Esophagus muscularis mucosa (tissue), 4 donors: ENCODE measurements at regions not wholly inside any gene's neighbourhood (a gene's known extent, or its start where the extent isn't known, plus 50 kb on each side); places are given as distances from the start of the nearest gene placed in this dataset.

Experiments used
- EP300 ChIP-seq: sonication (generic); formaldehyde crosslinking; IDR thresholded peaks from one replicate; pipeline ENCODE4 v1.6.1; 2017; ENCODE audit warnings: antibody characterized with exemption
- POLR2A ChIP-seq: fragments of 450-650 bp; IDR thresholded peaks from one replicate; pipeline ENCODE4 v1.6.1; 2017; ENCODE audit warnings: antibody characterized with exemption, moderate library complexity, mild to moderate bottlenecking, low read depth
- POLR2AphosphoS5 ChIP-seq, 2 donors: sonication (generic); formaldehyde crosslinking; IDR thresholded peaks; one replicate each; pipeline ENCODE4 v1.6.1; 2017; ENCODE audit warnings: antibody characterized with exemption in 2 of 2
- TF ChIP-seq, protein P1 (sequence below), 3 experiments: fragments of 200-600 bp in 2 of 3; fragments of 450-650 bp in 1 of 3; sonication (generic) in 2 of 3; IDR thresholded peaks; one replicate each; pipeline ENCODE4 v1.5.1; 2017 to 2019; ENCODE audit warnings: antibody characterized with exemption in 3 of 3, mild to moderate bottlenecking in 2 of 3, moderate library complexity in 1 of 3

DNA sequence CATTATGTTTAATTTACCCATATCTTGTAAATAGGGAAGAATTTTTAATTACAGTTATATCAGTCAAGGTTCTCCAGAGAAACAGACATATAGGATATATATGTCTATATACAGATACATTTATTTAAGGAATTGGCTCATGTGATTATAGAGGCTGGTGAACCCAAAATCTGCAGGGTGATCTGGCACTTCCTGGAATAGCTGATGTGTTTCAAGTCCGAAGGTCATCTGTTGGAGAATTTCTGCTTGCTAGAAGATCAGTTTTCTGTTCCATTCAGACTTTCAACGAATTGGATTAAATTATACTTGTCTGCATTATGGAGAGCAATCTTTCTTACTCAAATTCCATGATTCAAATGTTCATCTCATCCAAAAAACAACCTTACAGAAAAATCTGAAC, 694.6 kb upstream of the DPPA4 start:
- TF ChIP-seq, protein P1, sequence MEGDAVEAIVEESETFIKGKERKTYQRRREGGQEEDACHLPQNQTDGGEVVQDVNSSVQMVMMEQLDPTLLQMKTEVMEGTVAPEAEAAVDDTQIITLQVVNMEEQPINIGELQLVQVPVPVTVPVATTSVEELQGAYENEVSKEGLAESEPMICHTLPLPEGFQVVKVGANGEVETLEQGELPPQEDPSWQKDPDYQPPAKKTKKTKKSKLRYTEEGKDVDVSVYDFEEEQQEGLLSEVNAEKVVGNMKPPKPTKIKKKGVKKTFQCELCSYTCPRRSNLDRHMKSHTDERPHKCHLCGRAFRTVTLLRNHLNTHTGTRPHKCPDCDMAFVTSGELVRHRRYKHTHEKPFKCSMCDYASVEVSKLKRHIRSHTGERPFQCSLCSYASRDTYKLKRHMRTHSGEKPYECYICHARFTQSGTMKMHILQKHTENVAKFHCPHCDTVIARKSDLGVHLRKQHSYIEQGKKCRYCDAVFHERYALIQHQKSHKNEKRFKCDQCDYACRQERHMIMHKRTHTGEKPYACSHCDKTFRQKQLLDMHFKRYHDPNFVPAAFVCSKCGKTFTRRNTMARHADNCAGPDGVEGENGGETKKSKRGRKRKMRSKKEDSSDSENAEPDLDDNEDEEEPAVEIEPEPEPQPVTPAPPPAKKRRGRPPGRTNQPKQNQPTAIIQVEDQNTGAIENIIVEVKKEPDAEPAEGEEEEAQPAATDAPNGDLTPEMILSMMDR (IDR thresholded peaks at IDR 0.05), result no peak
- no peak for TF ChIP-seq POLR2AphosphoS5 (IDR thresholded peaks at IDR 0.05)
- TF ChIP-seq POLR2A, result no peak
- no peak for TF ChIP-seq EP300
